Testis (tissue), 2 donors: ENCODE measurements at regions not wholly inside any gene's neighbourhood (a gene's known extent, or its start where the extent isn't known, plus 50 kb on each side); places are given as distances from the start of the nearest gene placed in this dataset.

ENCODE experiments used
- CTCF ChIP-seq, 3 experiments: fragments of 450-650 bp in 2 of 3; fragments of 200-600 bp in 1 of 3; sonication (generic) in 1 of 3; IDR thresholded peaks; one replicate each; pipeline ENCODE4 v1.5.1; 2016 to 2019; ENCODE audit warnings: antibody characterized with exemption in 3 of 3, mild to moderate bottlenecking in 2 of 3, moderate library complexity in 1 of 3
- POLR2A ChIP-seq: fragments of 450-650 bp; IDR thresholded peaks from one replicate; pipeline ENCODE4 v1.6.1; 2017; ENCODE audit warnings: antibody characterized with exemption, mild to moderate bottlenecking, moderate library complexity

GRCh38 chr6:2378891-2379652 is 133.7 kb upstream of the GMDS start:
- TF ChIP-seq CTCF (IDR thresholded peaks at IDR 0.05), result no peak
- TF ChIP-seq POLR2A, result no peak
